Activated naive CD4-positive, alpha-beta T cell treated with anti-CD3 and anti-CD28 coated beads, Interleukin-2, amount 50 U/mL, for 72 hours (primary cell): ENCODE measurements at regions not wholly inside any gene's neighbourhood (a gene's known extent, or its start where the extent isn't known, plus 50 kb on each side); places are given as distances from the start of the nearest gene placed in this dataset.

ENCODE experiments used
- ATAC-seq, 2 donors: fragments of 150-1000 bp; cut with Tn5 transposase; 2 replicates each; pipeline ENCODE4 v1.10.0; 2021; ENCODE audit warnings: mild to moderate bottlenecking in 2 of 2, moderate library complexity in 2 of 2
- DNase-seq, 2 donors: peaks; one replicate each; pipeline ENCODE4 v3.0.0; 2021 to 2022; ENCODE audit warnings: low spot score in 2 of 2
- H3K27ac Mint-ChIP-seq, 2 donors: one replicate each; pipeline ENCODE4 v1.8.0; 2022; ENCODE audit warnings: mild to moderate bottlenecking in 2 of 2, mixed read lengths in 2 of 2
- H3K36me3 Mint-ChIP-seq, 2 donors: one replicate each; pipeline ENCODE4 v1.8.0; 2022; ENCODE audit warnings: mixed read lengths in 2 of 2
- H3K9me3 Mint-ChIP-seq, 2 donors: one replicate each; pipeline ENCODE4 v1.8.0; 2022; ENCODE audit warnings: mixed read lengths in 2 of 2

GRCh38 chr18:73503326-73503725 lies 635.5 kb upstream of the NETO1 start:
- Mint-ChIP-seq H3K27ac (no peak overlapping the region), H3K9me3 (peaks cover 0 to 7% of the 10 kb centered on the region in 2 donors), H3K36me3 (no peaks in the 10 kb centered on the region)
- DNase-seq (no peak), ATAC-seq (no peak)

- Mint-ChIP-seq H3K36me3 (no peaks in the 10 kb centered on the region), H3K9me3 (peaks cover 0 to 8% of the 10 kb centered on the region in 2 donors), H3K27ac (no peak overlapping the region)
- DNase-seq: no peak
- ATAC-seq: no peak
Observed at GRCh38 chr18:73487966-73488365, 620.2 kb upstream of the NETO1 start.

- no peak for ATAC-seq
- no peak for DNase-seq
- Mint-ChIP-seq H3K36me3 (no peaks in the 10 kb centered on the region), H3K27ac (no peak overlapping the region), H3K9me3 (peaks cover 0 to 8% of the 10 kb centered on the region in 2 donors)
Observed at GRCh38 chr18:73485166-73485565, 617.4 kb upstream of the NETO1 start.

- ATAC-seq: no peak
- no peak for DNase-seq
- Mint-ChIP-seq H3K27ac (no peak overlapping the region), H3K9me3 (peaks cover 2 to 10% of the 10 kb centered on the region in 2 donors), H3K36me3 (no peaks in the 10 kb centered on the region)
Observed at GRCh38 chr18:73482901-73483300, 615.1 kb upstream of the NETO1 start.

- DNase-seq (no peak), ATAC-seq (no peak)
- peaks cover 8% of the 10 kb centered on the region in 2 donors for H3K9me3 Mint-ChIP-seq
- H3K27ac Mint-ChIP-seq: no peak overlapping the region
- no peaks in the 10 kb centered on the region for H3K36me3 Mint-ChIP-seq
Observed at GRCh38 chr18:73479477-73479876, 611.7 kb upstream of the NETO1 start.

- Mint-ChIP-seq H3K9me3 (peaks cover 8% of the 10 kb centered on the region in 2 donors), H3K36me3 (no peaks in the 10 kb centered on the region), H3K27ac (no peak overlapping the region)
- DNase-seq (no peak), ATAC-seq (no peak)
Observed at GRCh38 chr18:73478191-73478590, 610.4 kb upstream of the NETO1 start.

- Mint-ChIP-seq H3K27ac (no peak overlapping the region), H3K36me3 (no peaks in the 10 kb centered on the region), H3K9me3 (peaks cover 8 to 17% of the 10 kb centered on the region in 2 donors)
- ATAC-seq (no peak), DNase-seq (no peak)
Observed at GRCh38 chr18:73476031-73476430, 608.2 kb upstream of the NETO1 start.

- Mint-ChIP-seq H3K9me3 (peaks cover 0 to 10% of the 10 kb centered on the region in 2 donors), H3K36me3 (no peaks in the 10 kb centered on the region), H3K27ac (no peak overlapping the region)
- ATAC-seq: no peak
- DNase-seq: no peak
Observed at GRCh38 chr18:73462092-73462491, 594.3 kb upstream of the NETO1 start.

GRCh38 chr18:73461780-73462059 lies 593.9 kb upstream of the NETO1 start:
- no peak for DNase-seq
- Mint-ChIP-seq H3K36me3 (no peaks in the 10 kb centered on the region), H3K27ac (no peak overlapping the region), H3K9me3 (peaks cover 0 to 10% of the 10 kb centered on the region in 2 donors)
- no peak for ATAC-seq

GRCh38 chr18:73461038-73461779 lies 593.4 kb upstream of the NETO1 start:
- Mint-ChIP-seq H3K27ac (no peak overlapping the region), H3K36me3 (no peaks in the 10 kb centered on the region), H3K9me3 (peaks cover 4 to 10% of the 10 kb centered on the region in 2 donors)
- ATAC-seq: no peak
- DNase-seq: no peak

- no peak overlapping the region for H3K27ac Mint-ChIP-seq
- H3K36me3 Mint-ChIP-seq: no peaks in the 10 kb centered on the region
- no peak for DNase-seq
- H3K9me3 Mint-ChIP-seq: peaks cover 0 to 7% of the 10 kb centered on the region in 2 donors
- no peak for ATAC-seq
Observed at GRCh38 chr18:73458186-73458964, 590.6 kb upstream of the NETO1 start.

- no peak overlapping the region for H3K27ac Mint-ChIP-seq
- ATAC-seq: no peak
- H3K9me3 Mint-ChIP-seq: peaks cover 0 to 7% of the 10 kb centered on the region in 2 donors
Observed at GRCh38 chr18:73456643-73457042, 588.9 kb upstream of the NETO1 start.

GRCh38 chr18:73452866-73453265 lies 585.1 kb upstream of the NETO1 start:
- Mint-ChIP-seq H3K36me3 (no peaks in the 10 kb centered on the region), H3K9me3 (peaks cover 11% of the 10 kb centered on the region in 2 donors), H3K27ac (no peak overlapping the region)
- ATAC-seq (no peak), DNase-seq (no peak)

More at GRCh38 chr18:73456643-73457042, 588.9 kb upstream of the NETO1 start:
- H3K36me3 Mint-ChIP-seq: no peaks in the 10 kb centered on the region
- no peak for DNase-seq

GRCh38 chr18:73446502-73446901 lies 578.7 kb upstream of the NETO1 start:
- DNase-seq (no peak), ATAC-seq (no peak)
- Mint-ChIP-seq H3K9me3 (peaks cover 4 to 16% of the 10 kb centered on the region in 2 donors), H3K27ac (no peak overlapping the region), H3K36me3 (no peaks in the 10 kb centered on the region)

GRCh38 chr18:73431620-73432019 lies 563.8 kb upstream of the NETO1 start:
- DNase-seq: no peak
- no peak overlapping the region for H3K27ac Mint-ChIP-seq
- H3K9me3 Mint-ChIP-seq: peaks cover 6 to 9% of the 10 kb centered on the region in 2 donors
- ATAC-seq: no peak
- H3K36me3 Mint-ChIP-seq: no peaks in the 10 kb centered on the region

- peaks cover 4 to 8% of the 10 kb centered on the region in 2 donors for H3K9me3 Mint-ChIP-seq
- H3K27ac Mint-ChIP-seq: no peak overlapping the region
- H3K36me3 Mint-ChIP-seq: no peaks in the 10 kb centered on the region
- DNase-seq: no peak
- ATAC-seq: no peak
Observed at GRCh38 chr18:73421010-73421409, 553.2 kb upstream of the NETO1 start.

- no peak for DNase-seq
Observed at GRCh38 chr18:73419531-73419930, 551.7 kb upstream of the NETO1 start.

GRCh38 chr18:73414598-73414997 lies 546.8 kb upstream of the NETO1 start:
- H3K36me3 Mint-ChIP-seq: no peaks in the 10 kb centered on the region
- DNase-seq: no peak
- H3K27ac Mint-ChIP-seq: no peak overlapping the region
- no peak for ATAC-seq
- peaks cover 0 to 3% of the 10 kb centered on the region in 2 donors for H3K9me3 Mint-ChIP-seq

More at GRCh38 chr18:73419531-73419930, 551.7 kb upstream of the NETO1 start:
- H3K27ac Mint-ChIP-seq: no peak overlapping the region
- H3K9me3 Mint-ChIP-seq: peaks cover 0 to 3% of the 10 kb centered on the region in 2 donors
- no peaks in the 10 kb centered on the region for H3K36me3 Mint-ChIP-seq
- ATAC-seq: no peak
